Type B pancreatic cell (in vitro differentiated cells): ENCODE measurements at regions not wholly inside any gene's neighbourhood (a gene's known extent, or its start where the extent isn't known, plus 50 kb on each side); places are given as distances from the start of the nearest gene placed in this dataset.

ENCODE experiments used
- DNase-seq: peaks from one replicate; pipeline ENCODE4 v3.0.0; 2021; ENCODE audit warnings: mixed read lengths; ENCODE audit not compliant: unreplicated experiment; ENCODE audit errors: extremely low spot score
- H3K27ac Mint-ChIP-seq: 2 replicates; pipeline ENCODE4 v1.8.0; 2021; ENCODE audit warnings: mild to moderate bottlenecking, mixed read lengths
- H3K27me3 Mint-ChIP-seq: 2 replicates; pipeline ENCODE4 v1.8.0; 2021; ENCODE audit warnings: mixed read lengths
- H3K36me3 Mint-ChIP-seq: 2 replicates; pipeline ENCODE4 v1.8.0; 2021; ENCODE audit warnings: mixed read lengths
- H3K4me1 Mint-ChIP-seq: one replicate; pipeline ENCODE4 v1.8.0; 2021; ENCODE audit warnings: mixed read lengths; ENCODE audit not compliant: unreplicated experiment
- H3K4me3 Mint-ChIP-seq: 2 replicates; pipeline ENCODE4 v1.8.0; 2021; ENCODE audit warnings: mild to moderate bottlenecking, mixed read lengths
- H3K9me3 Mint-ChIP-seq: 2 replicates; pipeline ENCODE4 v1.8.0; 2021; ENCODE audit warnings: mixed read lengths
- TF ChIP-seq, protein P1 (sequence below): fragments of 200-600 bp; sonication (generic); conservative IDR thresholded peaks from 2 replicates; pipeline ENCODE4 v1.5.0; 2021; ENCODE audit warnings: antibody characterized with exemption, mild to moderate bottlenecking

DNA sequence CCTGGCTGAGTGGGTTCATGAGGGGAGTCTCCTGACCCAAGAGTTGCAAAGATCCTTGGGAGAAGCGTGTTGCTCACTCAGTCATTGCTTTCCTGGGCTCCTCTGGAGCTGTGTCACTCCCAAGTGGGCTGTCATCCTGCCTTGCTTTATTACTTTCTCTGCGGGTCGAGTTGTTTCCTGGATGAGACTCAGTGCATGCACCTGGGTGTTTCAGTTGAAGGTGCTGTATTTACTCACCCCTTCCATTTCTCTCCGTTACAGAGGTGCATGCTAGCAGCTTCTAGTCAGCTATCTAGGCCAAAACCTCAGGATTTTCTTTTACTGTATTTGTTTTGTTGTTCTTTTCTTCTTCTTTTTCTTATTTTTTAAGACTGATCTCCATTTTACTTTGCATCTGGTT is 785.5 kb upstream of the EDIL3 start:
- TF ChIP-seq, protein P1, sequence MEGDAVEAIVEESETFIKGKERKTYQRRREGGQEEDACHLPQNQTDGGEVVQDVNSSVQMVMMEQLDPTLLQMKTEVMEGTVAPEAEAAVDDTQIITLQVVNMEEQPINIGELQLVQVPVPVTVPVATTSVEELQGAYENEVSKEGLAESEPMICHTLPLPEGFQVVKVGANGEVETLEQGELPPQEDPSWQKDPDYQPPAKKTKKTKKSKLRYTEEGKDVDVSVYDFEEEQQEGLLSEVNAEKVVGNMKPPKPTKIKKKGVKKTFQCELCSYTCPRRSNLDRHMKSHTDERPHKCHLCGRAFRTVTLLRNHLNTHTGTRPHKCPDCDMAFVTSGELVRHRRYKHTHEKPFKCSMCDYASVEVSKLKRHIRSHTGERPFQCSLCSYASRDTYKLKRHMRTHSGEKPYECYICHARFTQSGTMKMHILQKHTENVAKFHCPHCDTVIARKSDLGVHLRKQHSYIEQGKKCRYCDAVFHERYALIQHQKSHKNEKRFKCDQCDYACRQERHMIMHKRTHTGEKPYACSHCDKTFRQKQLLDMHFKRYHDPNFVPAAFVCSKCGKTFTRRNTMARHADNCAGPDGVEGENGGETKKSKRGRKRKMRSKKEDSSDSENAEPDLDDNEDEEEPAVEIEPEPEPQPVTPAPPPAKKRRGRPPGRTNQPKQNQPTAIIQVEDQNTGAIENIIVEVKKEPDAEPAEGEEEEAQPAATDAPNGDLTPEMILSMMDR, result no peak
- H3K27me3 Mint-ChIP-seq, result no peaks in the 10 kb centered on the region
- H3K36me3 Mint-ChIP-seq, result no peaks in the 10 kb centered on the region
- H3K27ac Mint-ChIP-seq, result no peak overlapping the region
- no peaks in the 10 kb centered on the region for H3K4me1 Mint-ChIP-seq
- no peak for DNase-seq
- no peak overlapping the region for H3K4me3 Mint-ChIP-seq
- no peaks in the 10 kb centered on the region for H3K9me3 Mint-ChIP-seq

DNA sequence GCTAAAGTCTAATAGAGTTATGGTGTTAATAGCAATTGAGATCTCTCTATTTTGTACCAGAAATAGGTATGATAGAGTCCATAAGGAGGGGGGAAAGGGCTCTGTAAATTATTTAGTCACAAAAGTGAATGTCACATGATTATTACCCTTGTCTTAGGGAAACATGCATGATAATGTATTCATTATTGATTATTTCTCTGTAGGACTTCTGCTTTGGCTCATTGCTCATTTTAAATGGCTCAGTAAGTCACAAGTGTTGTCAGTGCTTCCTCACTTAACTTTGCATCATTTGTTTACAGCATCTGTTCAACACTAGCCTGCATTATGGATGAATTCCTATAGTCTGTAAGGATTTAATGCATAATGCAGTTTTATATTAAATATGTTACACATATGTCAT is 788.8 kb upstream of the EDIL3 start:
- no peaks in the 10 kb centered on the region for H3K9me3 Mint-ChIP-seq
- H3K27me3 Mint-ChIP-seq, result no peaks in the 10 kb centered on the region
- H3K4me1 Mint-ChIP-seq, result no peaks in the 10 kb centered on the region
- no peak overlapping the region for H3K27ac Mint-ChIP-seq
- no peak overlapping the region for H3K4me3 Mint-ChIP-seq
- H3K36me3 Mint-ChIP-seq, result no peaks in the 10 kb centered on the region
- TF ChIP-seq, protein P1, result no peak
- no peak for DNase-seq

DNA sequence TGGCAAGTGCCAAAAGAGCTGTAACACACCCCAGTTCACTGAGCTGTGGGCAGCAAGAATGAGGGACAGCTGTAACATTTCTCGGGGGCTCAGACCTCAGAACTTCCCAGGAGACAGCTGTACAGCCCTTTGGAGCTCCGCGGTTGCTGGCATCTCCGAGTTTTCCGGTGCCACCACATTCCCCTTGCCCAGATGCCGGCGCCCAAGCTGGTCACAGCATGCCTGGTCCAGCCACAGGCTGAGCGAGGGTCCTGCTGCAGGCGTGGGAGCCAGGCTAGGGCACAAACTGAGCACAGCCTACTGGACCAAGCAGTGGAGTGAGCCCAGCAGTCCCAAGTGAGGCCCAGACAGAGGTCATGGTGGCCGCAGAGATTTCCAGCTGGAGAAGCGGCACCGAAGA is 797.7 kb upstream of the EDIL3 start:
- H3K4me3 Mint-ChIP-seq, result no peak overlapping the region
- H3K36me3 Mint-ChIP-seq, result no peaks in the 10 kb centered on the region
- no peaks in the 10 kb centered on the region for H3K9me3 Mint-ChIP-seq
- H3K27ac Mint-ChIP-seq, result no peak overlapping the region
- no peak for DNase-seq
- TF ChIP-seq, protein P1, result no peak
- H3K4me1 Mint-ChIP-seq, result no peaks in the 10 kb centered on the region
- H3K27me3 Mint-ChIP-seq, result no peaks in the 10 kb centered on the region

DNA sequence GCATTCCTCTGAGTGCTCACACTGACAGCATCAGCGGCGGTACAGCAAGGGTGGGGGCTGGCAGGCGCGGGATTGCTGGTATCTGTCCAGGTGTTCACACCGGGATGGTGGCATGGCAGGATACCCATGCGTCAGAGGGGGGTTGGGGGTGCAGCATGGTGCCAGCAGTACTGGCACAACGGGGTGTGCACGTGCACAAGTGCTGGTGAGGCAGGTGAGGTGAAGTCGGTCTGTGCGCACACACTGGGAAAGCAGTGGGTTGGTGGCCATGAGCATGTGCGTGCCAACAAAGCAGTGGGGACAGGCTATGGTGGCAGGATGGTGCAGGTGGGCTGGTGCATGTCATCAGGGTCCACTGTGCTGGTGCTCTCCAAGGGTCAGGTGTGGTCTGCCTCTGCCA is 819.6 kb upstream of the EDIL3 start:
- no peaks in the 10 kb centered on the region for H3K36me3 Mint-ChIP-seq
- no peak for DNase-seq
- no peaks in the 10 kb centered on the region for H3K9me3 Mint-ChIP-seq
- H3K4me3 Mint-ChIP-seq, result no peak overlapping the region
- no peak overlapping the region for H3K27ac Mint-ChIP-seq
- H3K4me1 Mint-ChIP-seq, result no peaks in the 10 kb centered on the region
- TF ChIP-seq, protein P1, result no peak
- H3K27me3 Mint-ChIP-seq, result no peaks in the 10 kb centered on the region

DNA sequence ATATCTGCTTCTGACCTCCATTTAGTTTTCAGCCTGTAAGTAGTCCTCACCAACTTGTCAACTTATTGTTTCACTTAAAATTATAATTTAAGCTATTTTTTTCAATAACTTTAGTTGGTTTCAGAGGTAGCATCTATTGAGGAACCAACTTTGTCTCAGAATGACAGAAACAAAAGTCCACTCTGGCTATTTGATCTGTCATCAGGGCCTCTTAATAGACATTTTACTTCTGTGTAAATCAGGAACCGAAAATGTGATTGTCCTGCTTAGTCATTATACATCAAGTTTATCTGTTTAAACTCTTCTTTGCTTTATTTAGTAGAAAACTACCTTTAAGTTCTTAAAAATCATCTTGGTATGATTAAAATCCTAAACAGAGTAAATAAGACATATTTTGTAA is 820.8 kb upstream of the EDIL3 start:
- H3K27ac Mint-ChIP-seq, result no peak overlapping the region
- no peaks in the 10 kb centered on the region for H3K27me3 Mint-ChIP-seq

More for the DNA sequence above, 820.8 kb upstream of the EDIL3 start:
- Mint-ChIP-seq H3K36me3 (no peaks in the 10 kb centered on the region), H3K9me3 (no peaks in the 10 kb centered on the region), H3K4me3 (no peak overlapping the region), H3K4me1 (no peaks in the 10 kb centered on the region)
- DNase-seq, result no peak
- TF ChIP-seq, protein P1, result no peak
